Endothelial cell (in vitro differentiated cells): ENCODE measurements at regions not wholly inside any gene's neighbourhood (a gene's known extent, or its start where the extent isn't known, plus 50 kb on each side); places are given as distances from the start of the nearest gene placed in this dataset.
"Not testable (repeated sequence)": the region's sequence is repeated elsewhere in the genome, so short reads cannot be mapped to it uniquely, and the experiment has no call there.

Source experiments
- DNase-seq: peaks from one replicate; pipeline ENCODE4 v3.0.0; 2021; ENCODE audit warnings: low spot score
- H3K27ac Mint-ChIP-seq: one replicate; pipeline ENCODE4 v1.8.0; 2021; ENCODE audit warnings: mixed read lengths, inconsistent platforms; ENCODE audit not compliant: unreplicated experiment
- H3K27me3 Mint-ChIP-seq: one replicate; pipeline ENCODE4 v1.8.0; 2021; ENCODE audit warnings: mild to moderate bottlenecking, moderate library complexity, mixed read lengths, inconsistent platforms; ENCODE audit not compliant: unreplicated experiment
- H3K36me3 Mint-ChIP-seq: one replicate; pipeline ENCODE4 v1.8.0; 2021; ENCODE audit warnings: mild to moderate bottlenecking, low read depth, mixed read lengths, inconsistent platforms; ENCODE audit not compliant: unreplicated experiment
- H3K4me1 Mint-ChIP-seq: one replicate; pipeline ENCODE4 v1.8.0; 2021; ENCODE audit warnings: mild to moderate bottlenecking, mixed read lengths, inconsistent platforms; ENCODE audit not compliant: unreplicated experiment
- H3K4me3 Mint-ChIP-seq: one replicate; pipeline ENCODE4 v1.8.0; 2021; ENCODE audit warnings: mild to moderate bottlenecking, mixed read lengths, inconsistent platforms; ENCODE audit not compliant: unreplicated experiment
- H3K9me3 Mint-ChIP-seq: one replicate; pipeline ENCODE4 v1.8.0; 2021; ENCODE audit warnings: mixed read lengths, inconsistent platforms; ENCODE audit not compliant: unreplicated experiment
- TF ChIP-seq, protein P1 (sequence below): fragments of 200-600 bp; sonication (generic); IDR thresholded peaks from one replicate; pipeline ENCODE4 v1.5.0; 2021; ENCODE audit warnings: antibody characterized with exemption; ENCODE audit not compliant: unreplicated experiment

DNA sequence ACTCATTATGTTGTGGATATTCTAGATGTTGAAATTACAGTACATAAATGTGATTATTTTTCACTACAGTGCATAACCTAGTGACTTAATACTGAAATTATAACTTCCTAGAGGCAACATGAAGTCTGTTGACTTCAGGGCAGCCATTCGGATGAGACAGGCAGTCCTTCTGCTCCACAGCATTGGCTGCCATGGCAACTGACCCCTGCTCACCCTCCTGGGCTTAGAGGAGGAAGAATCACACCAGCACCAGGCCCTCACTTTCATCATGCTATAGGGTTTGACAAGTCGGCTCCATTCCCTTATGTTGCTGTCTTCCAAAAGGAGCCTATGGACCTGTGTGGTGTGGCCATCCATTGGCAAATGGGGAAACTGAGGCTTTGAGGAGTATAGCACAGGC is 233.5 kb upstream of the TMEM132C start:
- no peak for DNase-seq
- Mint-ChIP-seq H3K4me3 (no peak overlapping the region), H3K27me3 (peaks cover 9% of the 10 kb centered on the region), H3K36me3 (peaks cover 21% of the 10 kb centered on the region), H3K27ac (no peak overlapping the region), H3K4me1 (no peaks in the 10 kb centered on the region), H3K9me3 (peaks cover 41% of the 10 kb centered on the region)
- TF ChIP-seq, protein P1, sequence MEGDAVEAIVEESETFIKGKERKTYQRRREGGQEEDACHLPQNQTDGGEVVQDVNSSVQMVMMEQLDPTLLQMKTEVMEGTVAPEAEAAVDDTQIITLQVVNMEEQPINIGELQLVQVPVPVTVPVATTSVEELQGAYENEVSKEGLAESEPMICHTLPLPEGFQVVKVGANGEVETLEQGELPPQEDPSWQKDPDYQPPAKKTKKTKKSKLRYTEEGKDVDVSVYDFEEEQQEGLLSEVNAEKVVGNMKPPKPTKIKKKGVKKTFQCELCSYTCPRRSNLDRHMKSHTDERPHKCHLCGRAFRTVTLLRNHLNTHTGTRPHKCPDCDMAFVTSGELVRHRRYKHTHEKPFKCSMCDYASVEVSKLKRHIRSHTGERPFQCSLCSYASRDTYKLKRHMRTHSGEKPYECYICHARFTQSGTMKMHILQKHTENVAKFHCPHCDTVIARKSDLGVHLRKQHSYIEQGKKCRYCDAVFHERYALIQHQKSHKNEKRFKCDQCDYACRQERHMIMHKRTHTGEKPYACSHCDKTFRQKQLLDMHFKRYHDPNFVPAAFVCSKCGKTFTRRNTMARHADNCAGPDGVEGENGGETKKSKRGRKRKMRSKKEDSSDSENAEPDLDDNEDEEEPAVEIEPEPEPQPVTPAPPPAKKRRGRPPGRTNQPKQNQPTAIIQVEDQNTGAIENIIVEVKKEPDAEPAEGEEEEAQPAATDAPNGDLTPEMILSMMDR, result no peak

DNA sequence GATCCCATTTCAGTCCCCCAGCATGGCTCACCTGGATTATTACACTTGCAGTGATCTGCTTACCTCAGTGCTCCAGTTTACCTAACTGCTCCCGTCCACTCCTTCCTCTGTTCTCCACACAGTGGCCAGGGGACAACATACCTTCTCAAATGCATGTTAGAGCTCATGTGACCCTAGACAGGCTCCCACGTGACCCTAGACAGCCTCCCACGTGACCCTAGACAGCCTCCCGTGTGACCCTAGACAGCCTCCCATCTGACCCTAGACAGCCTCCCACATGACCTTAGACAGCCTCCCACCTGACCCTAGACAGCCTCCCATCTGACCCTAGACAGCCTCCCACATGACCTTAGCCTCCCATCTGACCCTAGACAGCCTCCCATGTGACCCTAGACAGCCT is 226.0 kb upstream of the TMEM132C start:
- no peak overlapping the region for H3K4me3 Mint-ChIP-seq
- no peaks in the 10 kb centered on the region for H3K4me1 Mint-ChIP-seq
- H3K27me3 Mint-ChIP-seq, result peaks cover 12% of the 10 kb centered on the region
- H3K9me3 Mint-ChIP-seq, result peaks cover 38% of the 10 kb centered on the region
- DNase-seq, result no peak
- TF ChIP-seq, protein P1, result no peak
- H3K36me3 Mint-ChIP-seq, result peaks cover 13% of the 10 kb centered on the region
- H3K27ac Mint-ChIP-seq, result no peak overlapping the region

DNA sequence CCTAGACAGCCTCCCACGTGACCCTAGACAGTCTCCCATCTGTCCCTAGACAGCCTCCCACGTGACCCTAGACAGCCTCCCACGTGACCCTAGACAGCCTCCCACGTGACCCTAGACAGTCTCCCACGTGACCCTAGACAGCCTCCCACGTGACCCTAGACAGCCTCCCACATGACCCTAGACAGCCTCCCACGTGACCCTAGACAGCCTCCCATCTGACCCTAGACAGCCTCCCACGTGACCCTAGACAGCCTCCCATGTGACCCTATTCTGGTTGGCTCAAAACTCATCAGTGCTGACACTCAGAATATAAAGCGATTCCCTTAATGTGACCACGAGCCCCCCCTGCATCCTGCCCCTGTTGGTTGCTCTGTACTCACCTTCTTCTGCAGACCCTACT is 224.7 kb upstream of the TMEM132C start:
- Mint-ChIP-seq H3K27me3 (peaks cover 12% of the 10 kb centered on the region), H3K36me3 (peaks cover 13% of the 10 kb centered on the region), H3K4me3 (peak overlapping the region; percentile 68), H3K9me3 (peaks cover 42% of the 10 kb centered on the region)
- DNase-seq, H3K27ac Mint-ChIP-seq, H3K4me1 Mint-ChIP-seq: not testable (repeated sequence)

DNA sequence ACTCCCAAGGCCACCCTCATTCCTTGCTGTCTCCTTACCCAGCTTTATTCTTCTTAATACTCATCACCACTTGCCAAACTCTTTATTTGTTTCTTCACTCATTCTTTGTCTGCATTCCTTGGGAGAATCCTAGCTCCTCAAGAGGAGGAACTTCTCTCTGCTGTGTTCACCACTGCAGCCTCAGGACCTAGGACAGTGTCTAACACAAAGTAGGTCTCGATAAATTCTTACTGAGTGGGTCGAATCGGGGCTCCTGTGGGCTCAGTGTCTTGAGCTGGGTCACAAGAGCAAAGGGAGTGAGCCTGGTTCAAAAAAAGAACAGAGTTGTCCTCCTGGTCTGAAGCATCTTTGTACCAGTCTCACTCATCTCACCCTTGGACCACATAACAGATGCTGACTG is 224.1 kb upstream of the TMEM132C start:
- peaks cover 13% of the 10 kb centered on the region for H3K36me3 Mint-ChIP-seq
- H3K9me3 Mint-ChIP-seq, result peaks cover 42% of the 10 kb centered on the region
- no peak for DNase-seq
- H3K4me3 Mint-ChIP-seq, result peak overlapping the region; percentile 68
- H3K4me1 Mint-ChIP-seq, result no peaks in the 10 kb centered on the region
- TF ChIP-seq, protein P1, result no peak
- peaks cover 13% of the 10 kb centered on the region for H3K27me3 Mint-ChIP-seq
- peak overlapping the region; percentile 72 for H3K27ac Mint-ChIP-seq

DNA sequence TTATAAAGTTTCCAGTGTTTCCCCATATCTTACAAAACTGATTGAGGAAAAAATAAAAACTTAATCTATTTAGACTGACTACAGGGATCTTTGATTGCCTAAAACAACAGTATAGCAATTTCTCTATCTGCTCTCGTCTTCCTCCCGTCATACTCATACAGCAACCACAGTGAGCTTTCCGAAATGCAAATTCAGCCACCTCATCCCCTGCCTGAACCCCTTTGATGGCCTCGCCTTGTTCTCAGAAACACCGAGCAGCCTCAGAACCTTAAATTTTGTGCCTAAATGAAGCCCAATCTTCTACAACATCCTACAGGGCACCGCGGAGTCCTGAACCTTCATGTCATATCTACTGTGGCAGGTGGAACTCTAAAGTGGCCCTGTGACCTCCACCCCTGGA is 223.7 kb upstream of the TMEM132C start:
- H3K4me3 Mint-ChIP-seq, result peak overlapping the region; percentile 68

More for the DNA sequence above, 223.7 kb upstream of the TMEM132C start:
- peaks cover 13% of the 10 kb centered on the region for H3K36me3 Mint-ChIP-seq
- H3K4me1 Mint-ChIP-seq, result no peaks in the 10 kb centered on the region
- TF ChIP-seq, protein P1, result no peak
- peak overlapping the region; percentile 72 for H3K27ac Mint-ChIP-seq
- no peak for DNase-seq
- peaks cover 15% of the 10 kb centered on the region for H3K27me3 Mint-ChIP-seq
- H3K9me3 Mint-ChIP-seq, result peaks cover 43% of the 10 kb centered on the region
